ENCODE measurements at regions not wholly inside any gene's neighbourhood (a gene's known extent, or its start where the extent isn't known, plus 50 kb on each side); places are given as distances from the start of the nearest gene placed in this dataset.
"Not testable (repeated sequence)": the region's sequence is repeated elsewhere in the genome, so short reads cannot be mapped to it uniquely, and the experiment has no call there.

- TF ChIP-seq GATA1 (IDR thresholded peaks at IDR 0.05; ENCODE audit: low read depth, low read length) = no peak
- no peak for TF ChIP-seq POLR2A (IDR thresholded peaks at IDR 0.05; ENCODE audit: low read length)
- no peak for DNase-seq
These were observed 372.9 kb downstream of the NKX6-1 start for GRCh38 chr4:84126061-84126787.

DNA sequence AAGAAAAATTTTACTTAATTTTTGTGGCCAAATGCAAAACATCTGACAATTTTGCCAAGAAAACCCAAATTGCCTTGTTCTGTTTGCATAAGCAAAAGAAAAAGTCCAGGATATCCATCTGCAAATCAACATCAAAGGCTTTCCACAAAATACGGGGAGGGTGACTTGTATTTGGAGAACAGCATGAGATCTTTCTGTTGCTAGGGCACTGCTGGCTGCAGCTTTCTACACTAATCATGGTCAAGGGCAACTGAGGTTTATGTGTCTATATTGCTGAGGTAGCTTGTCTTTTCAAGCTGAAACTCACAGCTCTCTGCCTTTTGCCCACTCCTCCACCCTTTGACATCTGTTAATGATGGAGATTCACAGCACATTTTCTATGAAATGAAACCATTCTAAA, 389.1 kb downstream of the NKX6-1 start:
- TF ChIP-seq POLR2A (IDR thresholded peaks at IDR 0.05; ENCODE audit: low read length) (no peak), GATA1 (IDR thresholded peaks at IDR 0.05; ENCODE audit: low read depth, low read length) (no peak)
- no peak for DNase-seq

DNA sequence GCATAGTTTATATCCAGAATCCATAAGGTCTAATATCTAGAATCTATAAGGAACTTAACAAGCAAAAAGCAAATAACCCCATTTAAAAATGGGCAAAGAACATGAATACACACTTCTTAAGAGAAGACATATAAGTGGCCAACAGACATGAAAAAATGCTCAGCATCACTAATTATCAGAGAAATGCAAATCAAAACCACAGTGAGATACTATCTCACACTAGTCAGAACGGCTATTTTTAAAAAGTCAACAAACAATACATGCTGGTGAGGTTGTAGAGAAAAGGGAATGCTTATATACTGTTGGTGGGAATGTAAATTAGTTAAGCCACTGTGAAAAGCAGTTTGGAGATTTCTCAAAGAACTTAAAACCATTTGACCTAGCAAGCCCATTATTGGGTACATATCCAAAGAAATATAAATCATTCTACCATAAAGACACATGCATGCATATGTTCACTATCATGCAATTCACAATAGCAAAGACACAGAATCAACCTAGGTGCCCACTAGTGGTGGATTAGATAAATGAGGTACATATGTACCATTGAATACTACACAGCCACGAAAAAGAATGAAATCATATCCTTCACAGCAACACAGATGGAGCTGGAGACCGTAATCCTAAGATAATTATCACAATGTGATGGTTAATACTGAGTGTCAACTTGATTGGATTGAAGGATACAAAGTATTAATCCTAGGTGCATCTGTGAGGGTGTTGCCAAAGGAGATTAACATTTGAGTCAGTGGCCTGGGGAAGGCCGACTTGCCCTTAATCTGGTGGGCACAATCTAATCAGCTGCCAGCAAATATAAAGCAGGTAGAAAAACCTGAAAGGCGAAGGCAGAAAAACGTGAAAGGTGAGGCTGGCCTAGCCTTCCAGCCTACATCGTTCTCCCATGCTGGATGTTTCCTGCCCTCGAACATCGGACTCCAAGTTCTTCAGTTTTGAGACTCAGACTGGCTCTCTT, 397.2 kb downstream of the NKX6-1 start:
- DNase-seq = not testable (repeated sequence)

- TF ChIP-seq GATA1 (IDR thresholded peaks at IDR 0.05; ENCODE audit: low read depth, low read length) = no peak
- no peak for TF ChIP-seq POLR2A (IDR thresholded peaks at IDR 0.05; ENCODE audit: low read length)
- no peak for DNase-seq
These were observed 399.0 kb downstream of the NKX6-1 start for GRCh38 chr4:84100071-84100470.

GRCh38 chr4:84099599-84099998, 399.5 kb downstream of the NKX6-1 start:
- no peak for TF ChIP-seq POLR2A (IDR thresholded peaks at IDR 0.05; ENCODE audit: low read length)
- no peak for TF ChIP-seq GATA1 (IDR thresholded peaks at IDR 0.05; ENCODE audit: low read depth, low read length)
- no peak for DNase-seq

- no peak for TF ChIP-seq GATA1 (IDR thresholded peaks at IDR 0.05; ENCODE audit: low read depth, low read length)
- no peak for TF ChIP-seq POLR2A (IDR thresholded peaks at IDR 0.05; ENCODE audit: low read length)
These were observed 407.8 kb downstream of the NKX6-1 start for GRCh38 chr4:84091266-84091665.

DNA sequence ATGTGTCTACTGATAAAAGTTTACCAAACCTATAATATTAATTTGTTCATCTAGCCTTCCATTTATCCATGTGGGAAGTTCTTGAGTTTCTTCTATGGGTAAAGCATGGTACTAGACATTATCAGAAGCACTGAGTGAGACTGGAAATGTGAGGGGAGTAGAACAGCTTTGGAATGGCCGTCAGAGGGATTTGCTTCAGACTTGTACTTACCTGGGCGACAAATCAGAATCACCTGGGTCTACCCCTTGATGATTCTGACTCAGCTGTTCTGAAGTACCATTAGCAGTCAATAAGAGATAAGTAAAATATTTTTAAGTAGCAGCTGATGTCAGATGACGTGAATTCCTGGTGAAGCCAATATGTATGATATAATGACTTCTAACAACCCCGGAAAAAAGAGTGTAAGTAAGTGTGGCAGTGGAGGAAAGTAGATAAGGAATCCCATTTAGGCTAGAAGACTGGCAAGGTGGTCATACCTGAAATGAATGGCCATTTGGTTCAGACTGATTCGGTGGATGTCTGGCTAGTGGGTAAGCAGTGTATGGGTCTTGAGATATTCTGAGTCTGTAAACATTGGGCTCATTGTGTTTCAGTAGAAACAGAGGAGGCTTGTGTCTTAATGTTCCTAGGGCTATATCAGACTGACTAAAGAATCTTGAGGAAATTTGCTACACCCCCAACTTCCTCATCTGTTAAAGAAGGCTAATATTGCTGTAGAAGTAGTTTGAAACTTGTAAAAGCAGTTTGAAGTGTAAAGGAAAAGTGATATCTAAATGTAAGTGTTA, 409.2 kb downstream of the NKX6-1 start:
- TF ChIP-seq GATA1 (IDR thresholded peaks at IDR 0.05; ENCODE audit: low read depth, low read length) (no peak), POLR2A (IDR thresholded peaks at IDR 0.05; ENCODE audit: low read length) (no peak)
- no peak for DNase-seq

More at GRCh38 chr4:84091266-84091665, 407.8 kb downstream of the NKX6-1 start:
- no peak for DNase-seq

DNA sequence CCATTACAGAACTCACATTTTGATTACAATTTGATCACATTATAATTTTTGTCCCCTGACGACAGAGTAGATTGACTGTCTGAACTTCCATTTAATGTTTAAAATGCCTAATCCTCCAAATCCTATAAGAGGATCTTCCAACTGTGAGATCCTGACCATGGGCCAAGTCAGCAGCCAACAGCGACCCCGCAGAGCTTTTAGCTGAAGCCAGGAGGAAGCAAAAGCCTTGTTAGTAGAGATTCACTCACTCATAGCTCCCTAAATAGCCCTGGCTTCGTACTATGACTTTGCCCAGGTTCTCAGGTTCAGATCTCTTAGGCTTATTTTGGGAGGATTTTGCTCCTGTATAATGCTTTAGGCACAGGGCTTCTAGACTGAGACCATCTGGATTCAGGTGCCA, 413.1 kb downstream of the NKX6-1 start:
- TF ChIP-seq POLR2A (IDR thresholded peaks at IDR 0.05; ENCODE audit: low read length) (no peak), GATA1 (IDR thresholded peaks at IDR 0.05; ENCODE audit: low read depth, low read length) (no peak)

GRCh38 chr4:84070289-84070688, 428.8 kb downstream of the NKX6-1 start:
- no peak for DNase-seq
- TF ChIP-seq POLR2A (IDR thresholded peaks at IDR 0.05; ENCODE audit: low read length) (no peak), GATA1 (IDR thresholded peaks at IDR 0.05; ENCODE audit: low read depth, low read length) (no peak)

More for the DNA sequence above, 413.1 kb downstream of the NKX6-1 start:
- no peak for DNase-seq

GRCh38 chr4:84063619-84064018, 435.5 kb downstream of the NKX6-1 start:
- TF ChIP-seq POLR2A (IDR thresholded peaks at IDR 0.05; ENCODE audit: low read length) (no peak), GATA1 (IDR thresholded peaks at IDR 0.05; ENCODE audit: low read depth, low read length) (no peak)
- no peak for DNase-seq

DNA sequence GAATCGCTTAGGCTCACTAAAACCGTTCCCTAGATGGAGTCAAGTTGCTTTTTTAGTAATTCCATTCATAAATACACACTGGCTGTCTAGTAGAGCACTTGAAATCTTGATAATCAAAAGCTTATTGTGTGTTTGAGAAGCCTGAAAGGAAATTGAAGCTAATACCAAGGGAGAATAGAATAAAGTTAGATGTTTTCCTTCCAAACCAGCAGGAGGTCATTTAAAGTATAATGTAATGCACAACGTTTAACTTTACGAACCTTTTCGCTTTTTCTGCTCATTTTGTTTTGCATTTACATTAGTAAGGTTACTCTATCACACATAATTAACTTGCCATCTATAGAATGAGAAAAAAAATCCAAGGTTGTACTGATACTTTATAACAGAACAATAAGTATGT, 440.9 kb downstream of the NKX6-1 start:
- TF ChIP-seq GATA1 (IDR thresholded peaks at IDR 0.05; ENCODE audit: low read depth, low read length) (no peak), POLR2A (IDR thresholded peaks at IDR 0.05; ENCODE audit: low read length) (no peak)
- no peak for DNase-seq

- TF ChIP-seq GATA1 (IDR thresholded peaks at IDR 0.05; ENCODE audit: low read depth, low read length) = no peak
- TF ChIP-seq POLR2A (IDR thresholded peaks at IDR 0.05; ENCODE audit: low read length) = no peak
- no peak for DNase-seq
These were observed 447.5 kb downstream of the NKX6-1 start for GRCh38 chr4:84051639-84052038.

- no peak for DNase-seq
- TF ChIP-seq GATA1 (IDR thresholded peaks at IDR 0.05; ENCODE audit: low read depth, low read length) = no peak
- TF ChIP-seq POLR2A (IDR thresholded peaks at IDR 0.05; ENCODE audit: low read length) = no peak
These were observed 448.0 kb downstream of the NKX6-1 start for GRCh38 chr4:84051089-84051488.

- TF ChIP-seq POLR2A (IDR thresholded peaks at IDR 0.05; ENCODE audit: low read length) = no peak
- no peak for TF ChIP-seq GATA1 (IDR thresholded peaks at IDR 0.05; ENCODE audit: low read depth, low read length)
- no peak for DNase-seq
These were observed 449.1 kb downstream of the NKX6-1 start for GRCh38 chr4:84050015-84050414.
